Sigmoid colon (tissue), 6 donors: ENCODE measurements at regions not wholly inside any gene's neighbourhood (a gene's known extent, or its start where the extent isn't known, plus 50 kb on each side); places are given as distances from the start of the nearest gene placed in this dataset.

Experiments
- DNase-seq: peaks from one replicate; pipeline ENCODE4 v3.0.0-alpha.2; 2019
- H3K27ac ChIP-seq, 4 donors: fragments of 200-600 bp; sonication (generic); one replicate each; pipeline ENCODE4 v1.5.1; 2016 to 2019; ENCODE audit warnings: mild to moderate bottlenecking in 1 of 4
- H3K27me3 ChIP-seq, 3 donors: fragments of 200-600 bp; sonication (generic); one replicate each; pipeline ENCODE4 v1.5.1; 2019; ENCODE audit warnings: mild to moderate bottlenecking in 1 of 3
- H3K36me3 ChIP-seq, 4 donors: fragments of 200-600 bp; sonication (generic); one replicate each; pipeline ENCODE4 v1.5.1; 2016 to 2019
- H3K4me1 ChIP-seq, 4 donors: fragments of 200-600 bp; sonication (generic); one replicate each; pipeline ENCODE4 v1.5.1; 2017 to 2019
- H3K4me3 ChIP-seq, 4 donors: fragments of 200-600 bp; sonication (generic); one replicate each; pipeline ENCODE4 v1.5.1; 2017 to 2019; ENCODE audit warnings: mild to moderate bottlenecking in 2 of 4, moderate library complexity in 1 of 4
- H3K9me3 ChIP-seq, 4 donors: fragments of 200-600 bp in 3 of 4; sonication (generic) in 3 of 4; one replicate each; pipeline versions ENCODE4 v1.5.1 to v1.6.1; 2013 to 2019
- CTCF ChIP-seq, 4 experiments: fragments of 450-650 bp in 3 of 4; fragments of 200-600 bp in 1 of 4; IDR thresholded peaks; one replicate each; pipeline ENCODE4 v1.5.1; 2016 to 2019; ENCODE audit warnings: antibody characterized with exemption in 4 of 4, mild to moderate bottlenecking in 3 of 4, moderate library complexity in 2 of 4
- EP300 ChIP-seq, 4 donors: sonication (generic); formaldehyde crosslinking; IDR thresholded peaks; one replicate each; pipeline ENCODE4 v1.6.1; 2017; ENCODE audit warnings: antibody characterized with exemption in 4 of 4
- POLR2A ChIP-seq, 2 donors: fragments of 450-650 bp; IDR thresholded peaks; one replicate each; pipeline ENCODE4 v1.6.1; 2016; ENCODE audit warnings: antibody characterized with exemption in 2 of 2, mild to moderate bottlenecking in 2 of 2, moderate library complexity in 2 of 2
- POLR2AphosphoS5 ChIP-seq, 4 donors: sonication (generic); formaldehyde crosslinking; IDR thresholded peaks; one replicate each; pipeline ENCODE4 v1.6.1; 2017; ENCODE audit warnings: antibody characterized with exemption in 4 of 4
- WGBS, 2 donors: extraction: QIAGEN DNeasy Blood & Tissue Kit; methylation state at CpG; one replicate each; pipeline ENCODE4 v1.1.7; 2013; 5-methylcytosine and 5-hydroxymethylcytosine counted together
- intact Hi-C: fragments of 100-400 bp; cut with DNase I; formaldehyde crosslinking; loops from one replicate; pipeline ENCODE4 v1.15.1; 2023
- donor health status: healthy with polysubstance abuse.
- donor health status: healthy.

- 13 to 37% methylated on average over 3 of the region's 3 CpGs for WGBS, 2 donors
- intact Hi-C loops = no loop called here
These were observed 149.5 kb downstream of the SPP2 start for GRCh38 chr2:234199996-234200395.

GRCh38 chr2:234198976-234199375 lies 148.5 kb downstream of the SPP2 start:
- Histone ChIP-seq H3K27ac (no peak overlapping the region), H3K9me3 (no peaks in the 10 kb centered on the region), H3K4me1 (peaks cover 0 to 13% (median 6%) of the 10 kb centered on the region in 4 donors), H3K36me3 (no peaks in the 10 kb centered on the region), H3K27me3 (no peaks in the 10 kb centered on the region), H3K4me3 (no peak overlapping the region)
- no peak for DNase-seq
- intact Hi-C loops = no loop called here
- WGBS, 2 donors = 76 to 84% methylated on average over 4 of the region's 4 CpGs
- TF ChIP-seq POLR2AphosphoS5 (IDR thresholded peaks at IDR 0.05) = no peak
- TF ChIP-seq CTCF (IDR thresholded peaks at IDR 0.05) = no peak
- TF ChIP-seq EP300 (IDR thresholded peaks at IDR 0.05) = no peak

More at GRCh38 chr2:234199996-234200395, 149.5 kb downstream of the SPP2 start:
- Histone ChIP-seq H3K36me3 (no peaks in the 10 kb centered on the region), H3K4me1 (peaks cover 0 to 13% (median 6%) of the 10 kb centered on the region in 4 donors), H3K27ac (no peak overlapping the region), H3K27me3 (no peaks in the 10 kb centered on the region), H3K9me3 (no peaks in the 10 kb centered on the region), H3K4me3 (no peak overlapping the region)
- TF ChIP-seq CTCF (IDR thresholded peaks at IDR 0.05) (no peak), POLR2A (IDR thresholded peaks at IDR 0.05) (no peak), EP300 (IDR thresholded peaks at IDR 0.05) (no peak), POLR2AphosphoS5 (IDR thresholded peaks at IDR 0.05) (no peak)
- no peak for DNase-seq

GRCh38 chr2:234195516-234195915 lies 145.0 kb downstream of the SPP2 start:
- H3K9me3 ChIP-seq = no peaks in the 10 kb centered on the region
- TF ChIP-seq POLR2AphosphoS5 (IDR thresholded peaks at IDR 0.05) = no peak
- TF ChIP-seq POLR2A (IDR thresholded peaks at IDR 0.05) = no peak
- no peak for TF ChIP-seq EP300 (IDR thresholded peaks at IDR 0.05)
- TF ChIP-seq CTCF (IDR thresholded peaks at IDR 0.05) = no peak
- H3K4me1 ChIP-seq = no peaks in the 10 kb centered on the region
- H3K27me3 ChIP-seq = no peaks in the 10 kb centered on the region
- WGBS, 2 donors = 81 to 90% methylated on average over 2 of the region's 2 CpGs
- H3K36me3 ChIP-seq = no peaks in the 10 kb centered on the region
- no peak for DNase-seq
- no peak overlapping the region for H3K4me3 ChIP-seq
- H3K27ac ChIP-seq = no peak overlapping the region
- intact Hi-C loops = no loop called here

GRCh38 chr2:234193977-234194563 lies 143.6 kb downstream of the SPP2 start:
- H3K4me3 ChIP-seq = no peak overlapping the region
- 34 to 59% methylated on average over 7 of the region's 7 CpGs for WGBS, 2 donors
- no peak for DNase-seq
- H3K27ac ChIP-seq = no peak overlapping the region
- peaks cover 0 to 5% (median 0%) of the 10 kb centered on the region in 3 donors for H3K27me3 ChIP-seq
- no peaks in the 10 kb centered on the region for H3K36me3 ChIP-seq
- H3K4me1 ChIP-seq = no peaks in the 10 kb centered on the region
- H3K9me3 ChIP-seq = no peaks in the 10 kb centered on the region
- TF ChIP-seq EP300 (IDR thresholded peaks at IDR 0.05) (no peak), POLR2A (IDR thresholded peaks at IDR 0.05) (no peak), CTCF (IDR thresholded peaks at IDR 0.05) (no peak), POLR2AphosphoS5 (IDR thresholded peaks at IDR 0.05) (no peak)
- intact Hi-C loops = no loop called here
